Occipital lobe (tissue), 1 donor: ENCODE measurements at regions not wholly inside any gene's neighbourhood (a gene's known extent, or its start where the extent isn't known, plus 50 kb on each side); places are given as distances from the start of the nearest gene placed in this dataset.
"Not testable (repeated sequence)": the region's sequence is repeated elsewhere in the genome, so short reads cannot be mapped to it uniquely, and the experiment has no call there.

Experiments used
- DNase-seq: peaks from one replicate; lab custom pipeline; 2025; lab: John Stamatoyannopoulos, UW

GRCh38 chr17:6893382-6894205 is 62.1 kb upstream of the TEKT1 start:
- no peak for DNase-seq

- DNase-seq = no peak
These were observed 62.6 kb upstream of the TEKT1 start for GRCh38 chr17:6894206-6894528.

GRCh38 chr17:6901086-6901485 is 69.6 kb upstream of the TEKT1 start:
- no peak for DNase-seq

GRCh38 chr17:6903326-6903900 is 71.9 kb upstream of the TEKT1 start:
- DNase-seq = no peak

- DNase-seq = no peak
These were observed 77.3 kb upstream of the TEKT1 start for GRCh38 chr17:6908807-6909206.

GRCh38 chr17:6910987-6911603 is 79.6 kb upstream of the TEKT1 start:
- no peak for DNase-seq

GRCh38 chr17:6912110-6913051 is 80.9 kb upstream of the TEKT1 start:
- no peak for DNase-seq

- DNase-seq = peak; percentile 33
These were observed 82.0 kb upstream of the ALOX12 start for GRCh38 chr17:6913608-6914443.

- no peak for DNase-seq
These were observed 81.1 kb upstream of the ALOX12 start for GRCh38 chr17:6914711-6915110.

GRCh38 chr17:6915620-6916019 is 80.2 kb upstream of the ALOX12 start:
- DNase-seq = no peak

- DNase-seq = no peak
These were observed 76.7 kb upstream of the ALOX12 start for GRCh38 chr17:6919158-6919557.

GRCh38 chr17:6923385-6923784 is 72.5 kb upstream of the ALOX12 start:
- no peak for DNase-seq

GRCh38 chr17:6924208-6924607 is 71.6 kb upstream of the ALOX12 start:
- no peak for DNase-seq

- no peak for DNase-seq
These were observed 69.2 kb upstream of the ALOX12 start for GRCh38 chr17:6926667-6927066.

- no peak for DNase-seq
These were observed 68.3 kb upstream of the ALOX12 start for GRCh38 chr17:6927290-6928126.

GRCh38 chr17:6928193-6928592 is 67.7 kb upstream of the ALOX12 start:
- DNase-seq = no peak

GRCh38 chr17:6930749-6931148 is 65.1 kb upstream of the ALOX12 start:
- DNase-seq = no peak

- DNase-seq = not testable (repeated sequence)
These were observed 61.3 kb upstream of the ALOX12 start for GRCh38 chr17:6934544-6934943.

GRCh38 chr17:6936370-6937028 is 59.4 kb upstream of the ALOX12 start:
- DNase-seq = peak; percentile 9
